ENCODE measurements at regions not wholly inside any gene's neighbourhood (a gene's known extent, or its start where the extent isn't known, plus 50 kb on each side); places are given as distances from the start of the nearest gene placed in this dataset.

DNA sequence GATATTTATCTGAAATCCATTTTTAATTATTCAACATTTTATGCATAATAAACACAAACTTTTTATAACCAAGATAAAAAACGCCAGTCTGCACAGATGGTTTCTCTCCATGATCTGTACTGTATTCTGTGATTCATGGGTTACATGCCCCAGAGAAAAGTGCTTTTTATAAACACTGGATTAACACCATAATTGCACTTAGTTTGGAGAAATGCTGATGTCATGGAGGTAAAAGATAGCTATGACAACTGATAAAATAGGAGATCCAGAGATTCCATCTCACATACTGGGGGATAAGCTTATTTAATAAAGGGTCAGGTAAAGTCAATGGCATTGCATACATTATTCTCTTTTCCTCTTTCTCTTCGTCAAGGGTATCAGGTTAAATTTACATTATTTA lies 1460.4 kb upstream of the ALCAM start:
- DNase-seq (ENCODE audit: low spot score) = no peak

GRCh38 chr3:103906808-103907207 lies 1459.9 kb upstream of the ALCAM start:
- DNase-seq (ENCODE audit: low spot score) = no peak

DNA sequence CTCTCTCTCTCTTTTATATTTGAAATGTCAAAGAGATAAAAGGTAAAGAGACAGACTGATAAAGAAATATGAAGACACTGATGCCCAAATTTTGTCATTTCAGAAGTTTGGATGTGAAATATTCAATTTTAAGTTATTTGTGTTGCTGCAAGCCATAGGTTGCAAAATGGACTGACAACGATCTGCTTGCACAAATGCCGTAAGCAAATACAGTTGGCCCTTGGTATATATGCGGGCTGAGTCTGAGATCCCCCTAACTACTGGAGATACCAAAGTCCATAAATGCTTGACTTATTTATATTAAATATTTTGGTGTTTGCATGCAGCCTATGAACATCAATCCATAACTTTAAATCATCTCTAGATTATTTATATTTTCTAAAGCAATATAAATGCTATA lies 1459.1 kb upstream of the ALCAM start:
- DNase-seq (ENCODE audit: low spot score) = no peak

- no peak for DNase-seq (ENCODE audit: low spot score)
These were observed 1457.3 kb upstream of the ALCAM start for GRCh38 chr3:103909395-103909794.

GRCh38 chr3:103918336-103918735 lies 1448.4 kb upstream of the ALCAM start:
- DNase-seq (ENCODE audit: low spot score) = no peak

DNA sequence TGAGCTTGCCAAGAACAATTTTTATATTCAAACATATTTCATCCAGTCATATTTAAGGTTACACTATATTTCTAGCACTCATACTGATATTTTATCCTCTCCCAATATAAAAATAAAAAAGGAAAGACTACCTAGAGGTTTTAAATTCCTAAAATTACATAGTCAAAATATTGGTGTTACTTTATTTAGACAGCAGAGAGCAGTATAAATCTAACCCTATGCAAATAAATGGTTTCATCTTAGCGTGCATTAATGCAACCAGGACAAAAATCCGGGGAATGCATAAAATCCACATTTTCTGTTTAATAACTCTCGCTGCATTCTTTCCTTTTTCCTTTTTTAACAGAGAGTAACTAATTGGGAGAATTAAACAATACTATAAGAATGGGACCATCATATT lies 1447.4 kb upstream of the ALCAM start:
- DNase-seq (ENCODE audit: low spot score) = no peak

- no peak for DNase-seq (ENCODE audit: low spot score)
These were observed 1442.8 kb upstream of the ALCAM start for GRCh38 chr3:103923907-103924306.

DNA sequence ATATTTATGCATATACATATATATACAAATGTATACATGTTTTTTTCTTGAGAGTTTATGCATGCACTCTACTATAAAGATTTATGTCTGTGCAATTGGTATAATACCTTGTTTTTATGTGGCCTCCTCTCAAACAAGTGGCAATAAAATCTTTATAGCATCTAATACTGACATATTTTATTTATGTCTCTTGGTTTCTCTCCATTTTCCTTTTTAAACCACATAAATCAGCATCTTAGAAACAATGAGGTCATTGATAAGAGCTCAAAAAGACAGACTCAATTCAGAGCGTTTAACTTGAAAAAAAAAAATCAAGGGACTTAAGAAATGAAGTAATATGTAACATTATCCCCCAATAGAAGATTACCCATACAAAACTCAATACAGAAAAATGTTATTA lies 1442.2 kb upstream of the ALCAM start:
- no peak for DNase-seq (ENCODE audit: low spot score)

DNA sequence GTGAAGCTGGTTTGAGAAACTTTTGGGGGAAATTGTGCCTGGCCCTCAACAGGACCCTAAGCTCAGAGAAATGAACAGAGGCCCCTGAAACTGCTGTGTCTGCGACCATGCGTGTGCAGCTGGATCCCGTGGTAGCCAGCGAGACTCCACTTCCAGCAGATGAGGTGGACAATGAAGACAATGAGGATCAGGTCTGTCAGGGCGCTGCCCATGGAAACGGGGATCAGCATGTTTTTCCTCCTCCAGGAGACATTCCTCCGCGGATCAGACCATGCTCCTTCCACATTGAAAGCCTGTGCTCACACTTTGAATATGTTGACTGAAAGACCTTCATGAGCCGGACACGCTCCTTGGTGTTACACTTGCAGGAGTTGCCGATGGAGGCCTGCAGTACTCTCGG lies 1439.8 kb upstream of the ALCAM start:
- no peak for DNase-seq (ENCODE audit: low spot score)

GRCh38 chr3:103927896-103928295 lies 1438.8 kb upstream of the ALCAM start:
- no peak for DNase-seq (ENCODE audit: low spot score)

- no peak for DNase-seq (ENCODE audit: low spot score)
These were observed 1429.6 kb upstream of the ALCAM start for GRCh38 chr3:103937094-103937493.

DNA sequence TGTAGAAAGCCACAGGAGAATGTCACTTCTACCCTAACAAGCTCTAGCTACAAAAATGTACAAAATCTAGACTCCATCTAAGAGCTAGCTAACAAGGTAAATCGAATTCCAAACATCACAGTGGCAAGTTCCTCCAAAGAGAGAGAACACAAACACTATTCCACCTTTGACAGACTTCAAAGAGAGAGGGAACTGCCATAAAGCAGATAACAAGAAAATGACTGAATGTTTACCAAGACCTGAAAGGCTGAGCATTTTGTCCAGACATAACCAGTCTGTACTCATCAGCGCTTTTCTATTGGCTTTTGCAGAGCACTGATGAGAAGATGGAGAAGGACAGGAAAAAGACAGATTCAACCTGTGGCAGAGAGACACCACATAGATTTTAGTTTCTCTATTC lies 1419.6 kb upstream of the ALCAM start:
- DNase-seq (ENCODE audit: low spot score) = no peak

- DNase-seq (ENCODE audit: low spot score) = no peak
These were observed 1417.0 kb upstream of the ALCAM start for GRCh38 chr3:103949693-103950092.

GRCh38 chr3:103950676-103951075 lies 1416.0 kb upstream of the ALCAM start:
- no peak for DNase-seq (ENCODE audit: low spot score)

DNA sequence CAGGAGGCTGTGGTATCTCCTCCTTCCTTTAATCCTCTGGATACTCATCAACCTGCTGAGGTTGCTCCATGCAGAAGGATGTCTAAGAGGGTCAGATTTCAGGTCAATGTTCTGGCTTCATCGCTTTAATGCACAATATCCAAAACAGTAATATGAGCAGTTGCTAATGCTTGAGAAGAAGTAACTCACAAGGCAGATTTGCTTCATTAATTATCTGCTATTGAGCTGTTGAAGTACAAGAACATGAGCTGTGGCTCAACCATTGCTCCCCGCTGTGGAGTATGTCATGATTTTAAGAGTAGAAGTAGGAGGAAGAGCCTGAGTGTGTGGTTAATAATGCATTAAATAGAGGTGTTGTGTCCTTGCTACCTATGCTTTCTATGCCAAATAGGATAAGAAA lies 1412.9 kb upstream of the ALCAM start:
- DNase-seq (ENCODE audit: low spot score) = no peak

DNA sequence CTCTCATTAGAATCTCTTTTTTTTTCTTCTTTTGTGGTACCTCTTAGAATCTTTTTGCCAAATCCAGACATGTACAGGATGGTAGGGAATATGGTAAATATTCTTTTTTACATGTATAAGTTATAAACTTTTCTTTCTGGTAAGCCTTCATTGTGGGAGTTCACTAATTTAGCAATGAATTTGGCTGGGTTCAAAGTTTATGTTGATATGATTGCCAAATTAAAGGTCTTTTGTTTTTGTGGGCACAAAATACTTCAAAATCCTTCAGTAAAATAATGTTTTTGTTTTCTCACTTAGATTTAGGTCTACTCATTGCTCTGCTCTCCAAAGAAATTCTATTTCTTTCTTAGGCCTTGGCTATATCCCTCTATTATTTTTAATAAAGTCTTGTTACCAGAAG lies 1405.9 kb upstream of the ALCAM start:
- no peak for DNase-seq (ENCODE audit: low spot score)

DNA sequence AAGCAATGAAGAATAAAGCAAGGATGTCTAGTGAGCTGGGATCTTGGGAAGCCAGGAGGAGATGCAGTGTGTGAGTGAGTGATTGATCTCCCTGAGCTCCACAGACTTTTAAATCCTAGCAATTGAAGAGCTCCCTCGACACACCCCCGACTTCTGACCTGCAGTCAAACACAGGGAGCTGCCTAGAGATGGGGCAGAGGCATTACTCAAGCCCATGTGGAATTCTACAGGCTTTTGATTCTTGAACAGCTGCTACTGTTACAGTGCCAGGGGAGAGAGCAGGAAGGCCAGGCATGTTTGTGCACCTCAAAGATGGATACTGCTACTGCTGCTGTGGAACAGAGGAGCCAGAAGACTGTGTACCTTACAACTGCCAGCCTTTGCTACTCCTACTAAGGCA lies 1403.1 kb upstream of the ALCAM start:
- no peak for DNase-seq (ENCODE audit: low spot score)

DNA sequence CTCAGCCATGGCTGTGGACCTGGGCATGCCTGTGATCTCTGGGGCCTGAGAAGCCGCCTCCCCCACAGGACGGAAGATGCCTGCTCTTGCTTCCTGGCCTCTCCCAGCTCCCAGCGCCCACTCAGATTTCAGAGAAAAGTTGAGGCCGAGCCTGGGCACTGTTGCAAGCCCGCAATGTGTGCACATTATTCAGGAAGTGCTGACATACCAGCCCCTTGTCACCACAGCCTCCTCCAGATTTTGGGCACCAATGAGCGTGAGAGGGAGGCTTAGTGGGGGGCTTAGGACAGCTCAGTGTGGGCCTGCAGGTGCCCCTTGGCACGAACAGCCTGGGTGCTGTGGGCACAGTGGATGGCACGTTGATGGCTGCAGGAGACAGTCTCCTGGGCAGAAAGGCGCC lies 1400.9 kb upstream of the ALCAM start:
- DNase-seq (ENCODE audit: low spot score) = no peak

GRCh38 chr3:103966749-103967148 lies 1400.0 kb upstream of the ALCAM start:
- DNase-seq (ENCODE audit: low spot score) = no peak

- DNase-seq (ENCODE audit: low spot score) = no peak
These were observed 1398.6 kb upstream of the ALCAM start for GRCh38 chr3:103968131-103968530.

DNA sequence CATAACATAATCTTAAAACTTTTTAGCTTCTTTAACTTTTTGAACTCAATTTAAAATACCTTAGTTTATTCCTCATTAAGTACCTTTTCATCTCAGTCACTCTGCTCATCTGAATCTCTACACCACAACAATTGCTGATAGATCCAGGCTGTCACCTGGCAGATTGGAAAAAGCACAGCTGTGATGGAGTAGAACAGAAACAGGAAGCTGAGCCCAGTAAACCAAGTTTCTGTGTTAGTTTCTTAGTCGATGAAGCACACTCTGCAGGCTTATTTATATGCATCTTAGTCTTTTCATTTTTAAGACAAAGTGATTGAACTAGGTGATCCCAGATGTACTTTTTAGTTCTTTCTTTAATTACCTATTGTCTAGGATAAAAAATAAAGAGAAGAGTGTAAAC lies 1398.0 kb upstream of the ALCAM start:
- DNase-seq (ENCODE audit: low spot score) = no peak

GRCh38 chr3:103976931-103977339 lies 1389.8 kb upstream of the ALCAM start:
- DNase-seq (ENCODE audit: low spot score) = no peak

DNA sequence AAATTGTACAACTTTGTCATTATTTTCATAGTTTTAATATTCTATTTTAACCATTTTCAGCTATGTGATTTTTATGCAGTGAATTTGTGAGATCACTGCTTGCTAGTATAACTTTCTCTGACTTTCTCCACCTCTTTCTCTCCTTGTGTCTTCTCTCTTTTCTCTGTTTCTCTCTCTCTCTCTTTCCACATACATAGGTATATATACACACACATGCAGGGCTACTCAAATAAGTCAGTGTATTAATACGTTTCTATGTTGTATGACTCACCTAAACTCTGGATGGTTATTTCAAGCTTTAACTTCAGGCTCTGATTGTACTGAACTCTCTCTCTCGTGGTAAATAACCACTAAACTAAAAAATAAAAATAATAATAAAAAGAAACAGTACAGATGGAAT lies 1389.3 kb upstream of the ALCAM start:
- no peak for DNase-seq (ENCODE audit: low spot score)

GRCh38 chr3:103991461-103992115 lies 1375.1 kb upstream of the ALCAM start:
- DNase-seq (ENCODE audit: low spot score) = no peak

GRCh38 chr3:103992469-103992868 lies 1374.2 kb upstream of the ALCAM start:
- no peak for DNase-seq (ENCODE audit: low spot score)

Data from LoVo (cell line).